HG03025 (cell line): ENCODE measurements at regions not wholly inside any gene's neighbourhood (a gene's known extent, or its start where the extent isn't known, plus 50 kb on each side); places are given as distances from the start of the nearest gene placed in this dataset.

Experiments used
- ATAC-seq: cut with Tn5 transposase; IDR thresholded peaks from one replicate; pipeline ENCODE4 v1.9.1; 2021; ENCODE audit warnings: mild to moderate bottlenecking, moderate library complexity; ENCODE audit not compliant: unreplicated experiment, low FRiP score

GRCh38 chr4:4808086-4808485, 51.4 kb upstream of the MSX1 start:
- no peak for ATAC-seq

- ATAC-seq, result no peak
Observed at GRCh38 chr4:4805887-4806286, 53.6 kb upstream of the MSX1 start.

GRCh38 chr4:4803912-4804296, 55.6 kb upstream of the MSX1 start:
- ATAC-seq, result no peak

GRCh38 chr4:4803216-4803911, 56.1 kb upstream of the MSX1 start:
- no peak for ATAC-seq

- no peak for ATAC-seq
Observed at GRCh38 chr4:4800646-4801408, 58.6 kb upstream of the MSX1 start.

- no peak for ATAC-seq
Observed at GRCh38 chr4:4794421-4794820, 65.0 kb upstream of the MSX1 start.

GRCh38 chr4:4792466-4792865, 67.0 kb upstream of the MSX1 start:
- ATAC-seq, result no peak

- no peak for ATAC-seq
Observed at GRCh38 chr4:4791299-4792111, 68.0 kb upstream of the MSX1 start.

GRCh38 chr4:4789462-4789861, 70.0 kb upstream of the MSX1 start:
- no peak for ATAC-seq

GRCh38 chr4:4788573-4788972, 70.9 kb upstream of the MSX1 start:
- ATAC-seq, result no peak

- ATAC-seq, result no peak
Observed at GRCh38 chr4:4787421-4787820, 72.0 kb upstream of the MSX1 start.

- no peak for ATAC-seq
Observed at GRCh38 chr4:4784379-4784778, 75.1 kb upstream of the MSX1 start.

- ATAC-seq, result no peak
Observed at GRCh38 chr4:4783847-4784246, 75.6 kb upstream of the MSX1 start.

- ATAC-seq, result no peak
Observed at GRCh38 chr4:4782969-4783368, 76.5 kb upstream of the MSX1 start.

GRCh38 chr4:4781936-4782707, 77.3 kb upstream of the MSX1 start:
- ATAC-seq, result no peak

GRCh38 chr4:4780729-4781244, 78.7 kb upstream of the MSX1 start:
- no peak for ATAC-seq

GRCh38 chr4:4779486-4779885, 80.0 kb upstream of the MSX1 start:
- ATAC-seq, result no peak

GRCh38 chr4:4779054-4779453, 80.4 kb upstream of the MSX1 start:
- no peak for ATAC-seq

- ATAC-seq, result no peak
Observed at GRCh38 chr4:4778554-4778953, 80.9 kb upstream of the MSX1 start.

GRCh38 chr4:4776934-4777333, 82.5 kb upstream of the MSX1 start:
- ATAC-seq, result no peak
